K562 (cell line): ENCODE measurements at regions not wholly inside any gene's neighbourhood (a gene's known extent, or its start where the extent isn't known, plus 50 kb on each side); places are given as distances from the start of the nearest gene placed in this dataset.
A peak's percentile ranks its signal among the peaks of the same experiment; 100 is the strongest.

Experiments used
- ATAC-seq: fragments of 200-7000 bp; cut with Tn5 transposase; 3 replicates; pipeline ENCODE4 v1.9.1; 2020; ENCODE audit warnings: moderate library complexity
- BruUV-seq: library from RNA; stranded (reverse); fragments of 400-500 nt; replicated peaks from 2 replicates; lab custom pipeline; 2021; lab: Mats Ljungman, UMichigan
- CTCF ChIA-PET: fragments of 300-600 bp; formaldehyde crosslinking; extraction: SDS; loops from one replicate; lab custom pipeline; 2021; ENCODE audit warnings: low intra/inter-chr PET ratio; lab: Yijun Ruan, JAX
- POLR2A ChIA-PET: fragments of 300-600, 350-650 bp; sonication (Branson Sonifier 250); formaldehyde crosslinking; extraction: SDS; loops from one replicate; lab custom pipeline; 2021; ENCODE audit warnings: antibody characterized with exemption, inconsistent platforms; lab: Yijun Ruan, JAX
- DNase-seq, 4 experiments: peaks; one replicate each; pipeline versions ENCODE4 v3.0.0 to v3.0.0-alpha.2; 2011 to 2018; ENCODE audit warnings: low spot score in 3 of 4, mixed read lengths in 3 of 4; ENCODE audit errors: extremely low read depth in 1 of 4
- FAIRE-seq: peaks from 2 replicates; lab custom pipeline; 2011; peaks lifted over from hg19 to GRCh38; lab: Jason Lieb, UNC
- H2AFZ ChIP-seq: 2 replicates; pipeline ENCODE4 v1.6.0; 2011; ENCODE audit warnings: low read depth, low read length, control low read depth, inconsistent platforms
- H3K27ac ChIP-seq: fragments of 200-600 bp; 3 replicates; pipeline ENCODE4 v1.8.0; 2011; ENCODE audit warnings: low read depth, mild to moderate bottlenecking, control low read depth, inconsistent platforms, low read length, moderate library complexity, mixed read lengths; ENCODE audit errors: extremely low read depth
- H3K27me3 ChIP-seq, 2 experiments: fragments of 300-600 bp in 1 of 2; 2 replicates in 1 of 2; 3 replicates in 1 of 2; pipeline versions ENCODE4 v1.6.0 to v1.8.0; 2011; ENCODE audit warnings: inconsistent platforms in 2 of 2, low read length in 2 of 2, mild to moderate bottlenecking in 1 of 2, mixed read lengths in 1 of 2, moderate library complexity in 1 of 2; ENCODE audit not compliant: control insufficient read depth in 2 of 2, insufficient read depth in 2 of 2
- H3K36me3 ChIP-seq: fragments of 300-600 bp; 3 replicates; pipeline ENCODE4 v1.8.0; 2011; ENCODE audit warnings: mild to moderate bottlenecking, low read length, inconsistent platforms; ENCODE audit not compliant: control insufficient read depth, insufficient read depth
- H3K4me1 ChIP-seq, 2 experiments: fragments of 200-600 bp in 1 of 2; replicated peaks in 1 of 2; 2 replicates in 1 of 2; 3 replicates in 1 of 2; pipeline versions ENCODE4 v1.5.1 to v1.8.0; 2011; ENCODE audit warnings: inconsistent platforms in 2 of 2, low read length in 2 of 2, mild to moderate bottlenecking in 1 of 2, mixed read lengths in 1 of 2, moderate library complexity in 1 of 2; ENCODE audit not compliant: control insufficient read depth in 2 of 2, insufficient read depth in 2 of 2
- H3K4me2 ChIP-seq: 2 replicates; pipeline ENCODE4 v1.6.1; 2011; ENCODE audit warnings: low read length, control low read depth, inconsistent platforms, mixed read lengths; ENCODE audit not compliant: insufficient read depth
- H3K4me3 ChIP-seq: fragments of 200-600 bp; sonication (generic), shearing (Covaris generic); 2 replicates; pipeline ENCODE4 v1.5.1; 2016; ENCODE audit warnings: control low read depth, inconsistent platforms
- H3K79me2 ChIP-seq: fragments of 200-600 bp; 3 replicates; pipeline ENCODE4 v1.8.0; 2011; ENCODE audit warnings: low read length, inconsistent platforms; ENCODE audit not compliant: control insufficient read depth, insufficient read depth
- H3K9ac ChIP-seq, 2 experiments: 2 replicates each; pipeline versions ENCODE4 v1.6.0 to v1.6.1; 2011; ENCODE audit warnings: low read depth in 2 of 2, low read length in 2 of 2, control low read depth in 1 of 2, inconsistent platforms in 1 of 2, mild to moderate bottlenecking in 1 of 2, mixed read lengths in 1 of 2; ENCODE audit not compliant: insufficient read depth in 1 of 2
- H3K9me1 ChIP-seq: one replicate; pipeline ENCODE4 v1.6.0; 2011; ENCODE audit warnings: inconsistent platforms, mild to moderate bottlenecking, low read length, moderate library complexity; ENCODE audit not compliant: control insufficient read depth, insufficient read depth
- H3K9me3 ChIP-seq: replicated peaks from 2 replicates; pipeline ENCODE4 v1.5.1; 2011; ENCODE audit warnings: low read depth, low read length, inconsistent platforms; ENCODE audit not compliant: control insufficient read depth, insufficient read depth
- H4K20me1 ChIP-seq: replicated peaks from 2 replicates; pipeline ENCODE4 v1.6.1; 2011; ENCODE audit warnings: low read length, inconsistent platforms, mixed read lengths; ENCODE audit not compliant: control insufficient read depth, insufficient read depth
- C11orf30 ChIP-seq: fragments of 450-650 bp; IDR thresholded peaks from 2 replicates; pipeline ENCODE4 v1.6.1; 2016; ENCODE audit warnings: low read depth, mild to moderate bottlenecking
- FOXJ3 ChIP-seq: sonication (generic); formaldehyde crosslinking; IDR thresholded peaks from 2 replicates; pipeline ENCODE4 v1.4.0; 2020; ENCODE audit warnings: mild to moderate bottlenecking, missing genetic modification reagents
- GTF3C2 ChIP-seq: IDR thresholded peaks from 3 replicates; pipeline ENCODE4 v1.6.1; 2011; ENCODE audit warnings: borderline replicate concordance, mild to moderate bottlenecking, moderate library complexity; ENCODE audit not compliant: insufficient read length; ENCODE audit errors: extremely low read depth
- IRF9 ChIP-seq: fragments of 450-650 bp; IDR thresholded peaks from 2 replicates; pipeline ENCODE4 v1.6.1; 2016; ENCODE audit warnings: missing biosample characterization, missing genetic modification characterization
- KLF1 ChIP-seq: fragments of 450-650 bp; IDR thresholded peaks from 2 replicates; pipeline ENCODE4 v1.6.1; 2016; ENCODE audit warnings: missing genetic modification characterization, missing compliant biosample characterization
- MAFF ChIP-seq: IDR thresholded peaks from 2 replicates; pipeline ENCODE4 v1.6.1; 2012; ENCODE audit warnings: low read length, improper control_type of control experiment
- MAFG ChIP-seq: fragments of 450-650 bp; conservative IDR thresholded peaks from 2 replicates; pipeline ENCODE4 v1.6.1; 2016; ENCODE audit warnings: missing genetic modification characterization, missing compliant biosample characterization
- MAFK ChIP-seq: IDR thresholded peaks from 2 replicates; pipeline ENCODE4 v1.6.1; 2011; ENCODE audit warnings: low read length, improper control_type of control experiment
- PHB2 ChIP-seq: fragments of 450-650 bp; IDR thresholded peaks from 2 replicates; pipeline ENCODE4 v1.6.1; 2017; ENCODE audit warnings: low read depth
- SOX6 ChIP-seq: fragments of 450-650 bp; IDR thresholded peaks from 2 replicates; pipeline ENCODE4 v1.6.1; 2014; ENCODE audit warnings: mild to moderate bottlenecking
- ZC3H11A ChIP-seq: IDR thresholded peaks from 2 replicates; pipeline ENCODE4 v1.6.1; 2012; ENCODE audit warnings: low read depth, low read length, improper control_type of control experiment
- ZNF316 ChIP-seq: fragments of 450-650 bp; IDR thresholded peaks from 2 replicates; pipeline ENCODE4 v1.6.1; 2016
- ZNF655 ChIP-seq: fragments of 250-450 bp; sonication (Bioruptor Pico); IDR thresholded peaks from 2 replicates; pipeline ENCODE4 v1.5.0; 2021
- WGBS: fragments of 100-300 bp; shearing (Covaris generic); methylation state at CpG from one replicate; pipeline ENCODE4 v1.1.6; 2016; ENCODE audit warnings: low coverage, mixed read lengths; ENCODE audit not compliant: insufficient coverage; ENCODE audit errors: missing lambda C conversion rate; 5-methylcytosine and 5-hydroxymethylcytosine counted together
- in situ Hi-C: fragments of 300-500 bp; cut with MboI; formaldehyde crosslinking; loops from 4 replicates; pipeline ENCODE4 v1.15.0; 2018; ENCODE audit warnings: inconsistent platforms, mixed read lengths
- intact Hi-C: fragments of 100-400 bp; cut with micrococcal nuclease; formaldehyde crosslinking; loops from 2 replicates; pipeline ENCODE4 v1.14.2; 2022

- BruUV-seq: no TSS peak
- in situ Hi-C loops: no loop called here
- no peaks in the 10 kb centered on the region for H3K36me3 ChIP-seq
- H3K4me1 ChIP-seq: no peaks in the 10 kb centered on the region
- peak; percentile 29; the same call in 1 of the 2 replicates for TF ChIP-seq MAFG (tag)
- TF ChIP-seq ZNF316: peak; percentile 46
- peak; percentile 36 for TF ChIP-seq MAFF
- peak; percentile 48 for TF ChIP-seq C11orf30
- TF ChIP-seq IRF9 (tag): no peak
- peak; percentile 29; the same call in 1 of the 2 replicates for TF ChIP-seq MAFK
- TF ChIP-seq FOXJ3: no peak
- H3K27ac ChIP-seq: no peak overlapping the region
- DNase-seq: no peak
- H3K4me3 ChIP-seq: no peak overlapping the region
- H3K9ac ChIP-seq: no peak overlapping the region
- H2AFZ ChIP-seq: no peak overlapping the region
- H3K27me3 ChIP-seq: no peaks in the 10 kb centered on the region
- WGBS: 0% methylated on average over 2 of the region's 3 CpGs
- H3K4me2 ChIP-seq: no peak overlapping the region
- no peaks in the 10 kb centered on the region for H3K9me3 ChIP-seq
- ChIA-PET POLR2A (no interaction called here), CTCF (no interaction called here)
- intact Hi-C loops: no loop called here
- FAIRE-seq: no peak
- H4K20me1 ChIP-seq: no peaks in the 10 kb centered on the region
- no peaks in the 10 kb centered on the region for H3K9me1 ChIP-seq
- no peaks in the 10 kb centered on the region for H3K79me2 ChIP-seq
- ATAC-seq: no peak
Observed at GRCh38 chr13:80273718-80274117, 67.2 kb downstream of the SPRY2 start.

- CTCF ChIA-PET: no interaction called here
- ATAC-seq: no peak
- 8% methylated on average over 1 of the region's 1 CpG for WGBS
- H3K9me1 ChIP-seq: no peaks in the 10 kb centered on the region
- H3K4me2 ChIP-seq: no peak overlapping the region
- H3K4me1 ChIP-seq: no peaks in the 10 kb centered on the region
- no peak for DNase-seq
- H3K27me3 ChIP-seq: no peaks in the 10 kb centered on the region
- intact Hi-C loops: no loop called here
- in situ Hi-C loops: no loop called here
- H3K4me3 ChIP-seq: no peak overlapping the region
- no TSS peak for BruUV-seq
- no peak overlapping the region for H3K9ac ChIP-seq
- no peak overlapping the region for H2AFZ ChIP-seq
- H3K27ac ChIP-seq: no peak overlapping the region
- no peaks in the 10 kb centered on the region for H4K20me1 ChIP-seq
- POLR2A ChIA-PET: no interaction called here
- no peaks in the 10 kb centered on the region for H3K9me3 ChIP-seq
- no peaks in the 10 kb centered on the region for H3K36me3 ChIP-seq
- no peaks in the 10 kb centered on the region for H3K79me2 ChIP-seq
- FAIRE-seq: no peak
- TF ChIP-seq SOX6: no peak
- no peak for TF ChIP-seq PHB2
- TF ChIP-seq GTF3C2: no peak
- no peak for TF ChIP-seq ZNF655 (CRISPR knock-in tag)
- TF ChIP-seq ZC3H11A: no peak
- TF ChIP-seq KLF1 (tag): no peak
Observed at GRCh38 chr13:80265348-80265747, 75.6 kb downstream of the SPRY2 start.
